ENCODE measurements at regions not wholly inside any gene's neighbourhood (a gene's known extent, or its start where the extent isn't known, plus 50 kb on each side); places are given as distances from the start of the nearest gene placed in this dataset.
"Not testable (repeated sequence)": the region's sequence is repeated elsewhere in the genome, so short reads cannot be mapped to it uniquely, and the experiment has no call there.

DNA sequence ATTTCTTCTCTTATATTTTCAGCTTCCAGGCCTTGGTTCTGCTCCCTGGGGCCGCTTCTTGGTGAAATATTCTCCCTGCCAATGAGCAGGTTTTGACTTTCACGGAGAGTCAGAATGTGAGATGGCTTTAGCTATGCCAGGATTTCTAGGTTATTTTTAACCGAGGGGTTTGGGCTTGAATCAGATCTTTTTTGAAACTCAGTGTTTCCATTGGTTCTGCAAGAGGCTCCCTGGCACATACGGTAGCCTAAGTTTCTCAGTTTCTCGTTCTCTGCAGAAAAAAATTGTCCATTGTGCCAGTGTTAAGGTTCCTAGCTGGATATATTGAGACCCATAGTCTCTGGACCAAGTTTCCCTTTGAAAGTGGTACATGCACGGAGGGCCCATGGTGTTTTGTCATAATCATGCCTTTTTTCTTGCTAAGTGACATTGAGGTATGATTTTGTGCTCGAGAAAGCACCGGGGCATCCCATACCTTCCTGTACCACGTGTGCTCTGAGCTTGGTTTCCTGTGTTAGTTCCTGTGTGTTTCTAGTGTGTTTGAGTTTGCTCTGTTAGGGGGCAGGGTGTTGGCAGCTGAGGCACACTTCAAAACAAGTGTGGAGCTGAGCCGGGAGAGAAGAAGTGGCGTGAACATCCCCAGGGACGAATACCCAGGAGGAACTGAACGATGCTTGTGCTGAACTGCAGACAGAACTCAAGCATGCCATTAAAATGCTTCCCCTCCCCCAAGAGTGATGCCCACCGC is 127.2 kb downstream of the HS3ST3B1 start:
- DNase-seq (ENCODE audit: low read depth): no peak

DNA sequence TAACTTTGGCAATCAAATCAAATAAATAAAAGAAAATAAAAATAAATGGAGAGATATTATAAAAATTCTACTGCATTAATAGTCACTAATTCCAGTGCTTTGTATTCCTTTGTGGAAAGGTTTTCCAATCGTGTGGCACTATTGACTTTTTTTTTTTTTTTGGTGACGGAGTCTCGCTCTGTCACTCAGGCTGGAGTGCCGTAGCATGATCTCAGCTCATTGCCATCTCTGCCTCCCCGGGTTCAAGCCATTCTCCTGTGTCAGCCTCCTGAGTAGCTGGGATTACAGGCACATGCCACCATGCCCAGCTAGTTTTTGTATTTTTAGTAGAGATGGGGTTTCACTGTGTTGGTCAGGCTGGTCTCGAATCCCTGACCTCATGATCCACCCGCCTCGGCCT is 122.3 kb downstream of the HS3ST3B1 start:
- DNase-seq (ENCODE audit: low read depth): not testable (repeated sequence)

DNA sequence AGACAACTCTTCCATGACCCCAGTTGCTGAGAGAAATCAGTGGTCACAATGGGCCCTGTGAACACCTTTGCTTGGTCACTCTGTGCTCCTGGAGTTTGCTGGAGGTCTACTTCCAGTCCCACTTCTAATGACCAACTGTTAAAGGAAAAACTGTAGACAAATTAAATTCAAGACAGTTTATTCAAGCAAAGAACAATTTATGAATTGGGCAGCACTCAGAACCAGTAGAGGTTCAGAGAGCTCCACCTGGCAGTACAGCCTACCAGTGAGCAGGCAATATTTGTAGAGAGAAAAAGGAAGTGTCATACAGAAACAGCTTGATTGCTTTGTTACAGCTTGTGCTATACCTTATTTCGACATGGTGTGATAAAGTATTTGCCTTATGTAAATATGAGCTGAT is 116.5 kb downstream of the HS3ST3B1 start:
- DNase-seq (ENCODE audit: low read depth): no peak

DNA sequence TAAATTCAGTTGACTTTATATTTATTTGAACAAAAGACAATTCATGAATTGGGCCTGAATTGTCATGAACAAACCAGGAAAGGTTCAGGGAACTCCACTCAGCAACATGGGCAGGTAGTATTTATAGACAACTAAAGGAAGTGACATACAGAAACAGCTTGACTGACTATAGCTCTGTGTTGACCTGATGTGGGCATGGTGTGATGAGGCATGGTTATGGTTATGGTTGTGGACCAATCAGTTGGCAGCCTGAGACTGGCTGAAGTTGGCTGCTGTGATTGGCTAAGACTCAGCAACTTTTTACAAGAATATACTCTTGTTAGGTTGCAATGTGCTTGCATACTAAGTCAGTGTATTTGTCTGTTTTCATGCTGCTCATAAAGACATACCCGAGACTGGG is 108.4 kb downstream of the HS3ST3B1 start:
- DNase-seq (ENCODE audit: low read depth): no peak

DNA sequence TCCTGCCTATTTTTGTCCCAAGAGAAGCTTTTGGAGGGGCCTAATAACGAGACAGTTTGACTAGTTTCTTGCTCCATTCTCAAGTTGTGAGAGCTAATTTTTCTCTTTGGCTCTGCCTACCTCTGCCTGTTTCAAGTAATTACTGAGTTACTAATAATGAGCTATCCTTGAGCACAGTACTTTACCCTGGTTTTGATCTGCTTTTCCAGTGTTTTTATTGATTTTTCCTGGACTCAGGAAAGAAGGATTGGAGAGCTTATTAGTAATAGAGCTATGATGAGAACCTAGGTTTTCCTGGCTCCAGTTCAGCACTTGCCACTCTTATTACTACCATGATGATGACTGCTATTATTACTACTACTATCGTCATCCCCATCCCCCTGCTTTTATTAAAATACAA is 106.7 kb downstream of the HS3ST3B1 start:
- no peak for DNase-seq (ENCODE audit: low read depth)

DNA sequence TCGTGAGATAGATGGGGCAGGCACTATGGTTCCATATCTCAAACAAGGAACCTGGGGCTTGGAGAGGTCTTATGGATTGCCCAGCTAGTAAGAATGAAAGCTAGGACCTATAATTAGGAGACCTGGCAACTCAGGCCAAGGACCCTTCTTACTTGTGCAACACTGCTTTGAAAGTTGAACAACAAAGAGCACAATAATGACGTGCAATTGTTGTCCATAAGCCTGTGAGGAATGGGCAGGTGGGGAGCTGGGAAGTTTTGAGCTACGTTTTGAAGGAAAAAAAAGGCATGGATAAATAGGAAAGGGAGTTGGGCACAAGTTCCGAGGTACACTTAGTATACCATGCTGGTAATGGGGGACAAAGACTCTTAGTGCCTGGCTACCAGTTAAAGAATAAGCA is 104.3 kb downstream of the HS3ST3B1 start:
- no peak for DNase-seq (ENCODE audit: low read depth)

Data from ELR (cell line).